HEK293T (cell line): ENCODE measurements at regions not wholly inside any gene's neighbourhood (a gene's known extent, or its start where the extent isn't known, plus 50 kb on each side); places are given as distances from the start of the nearest gene placed in this dataset.

Source experiments
- CTCF ChIA-PET: fragments of 350-600 bp; formaldehyde crosslinking; extraction: SDS; loops from one replicate; lab custom pipeline; 2021; ENCODE audit warnings: antibody characterized with exemption, inconsistent platforms; lab: Yijun Ruan, JAX
- POLR2A ChIA-PET: fragments of 350-600 bp; formaldehyde crosslinking; extraction: SDS; loops from one replicate; lab custom pipeline; 2020; ENCODE audit warnings: antibody characterized with exemption, inconsistent platforms; lab: Yijun Ruan, JAX
- DNase-seq: peaks from one replicate; pipeline ENCODE4 v3.0.0; 2012; ENCODE audit warnings: mixed read lengths; ENCODE audit errors: extremely low spot score
- ARNT ChIP-seq: fragments of 450-650 bp; IDR thresholded peaks from 2 replicates; pipeline ENCODE4 v1.6.1; 2017; ENCODE audit warnings: mild to moderate bottlenecking
- BHLHE40 ChIP-seq: fragments of 450-650 bp; IDR thresholded peaks from 2 replicates; pipeline ENCODE4 v1.6.1; 2016; ENCODE audit warnings: mild to moderate bottlenecking, moderate library complexity, borderline replicate concordance
- CTBP1 ChIP-seq: fragments of 450-650 bp; IDR thresholded peaks from 2 replicates; pipeline ENCODE4 v1.6.1; 2016; ENCODE audit warnings: borderline replicate concordance
- ELF4 ChIP-seq: fragments of 450-650 bp; IDR thresholded peaks from 2 replicates; pipeline ENCODE4 v1.6.1; 2017; ENCODE audit warnings: antibody characterized with exemption
- FOXA1 ChIP-seq: fragments of 450-650 bp; IDR thresholded peaks from 2 replicates; pipeline ENCODE4 v1.6.1; 2016; ENCODE audit warnings: mild to moderate bottlenecking
- FOXK2 ChIP-seq: fragments of 450-650 bp; IDR thresholded peaks from 2 replicates; pipeline ENCODE4 v1.6.1; 2016; ENCODE audit warnings: mild to moderate bottlenecking
- FOXM1 ChIP-seq: fragments of 450-650 bp; IDR thresholded peaks from 2 replicates; pipeline ENCODE4 v1.6.1; 2017; ENCODE audit warnings: mild to moderate bottlenecking, borderline replicate concordance
- HDGF ChIP-seq: fragments of 450-650 bp; IDR thresholded peaks from 2 replicates; pipeline ENCODE4 v1.6.1; 2017; ENCODE audit warnings: antibody characterized with exemption, borderline replicate concordance
- L3MBTL2 ChIP-seq: fragments of 450-650 bp; conservative IDR thresholded peaks from 2 replicates; pipeline ENCODE4 v1.6.1; 2016; ENCODE audit warnings: mild to moderate bottlenecking
- LEF1 ChIP-seq: fragments of 450-650 bp; IDR thresholded peaks from 2 replicates; pipeline ENCODE4 v1.6.1; 2017; ENCODE audit warnings: mild to moderate bottlenecking, borderline replicate concordance
- NFRKB ChIP-seq: fragments of 450-650 bp; IDR thresholded peaks from 2 replicates; pipeline ENCODE4 v1.6.1; 2016; ENCODE audit warnings: mild to moderate bottlenecking, moderate library complexity
- PKNOX1 ChIP-seq: fragments of 450-650 bp; IDR thresholded peaks from 2 replicates; pipeline ENCODE4 v1.6.1; 2016
- SP1 ChIP-seq: fragments of 450-650 bp; IDR thresholded peaks from 2 replicates; pipeline ENCODE4 v1.6.1; 2017
- SUZ12 ChIP-seq: fragments of 450-650 bp; IDR thresholded peaks from 2 replicates; pipeline ENCODE4 v1.6.1; 2016; ENCODE audit warnings: mild to moderate bottlenecking
- TARDBP ChIP-seq: fragments of 450-650 bp; IDR thresholded peaks from 2 replicates; pipeline ENCODE4 v1.6.1; 2016
- ZNF384 ChIP-seq: fragments of 450-650 bp; IDR thresholded peaks from 2 replicates; pipeline ENCODE4 v1.6.1; 2016

GRCh38 chr10:64502936-64503335, 981.7 kb downstream of the REEP3 start:
- peak; percentile 45; the same call in 1 of the 2 replicates for TF ChIP-seq ELF4
- no peak for TF ChIP-seq HDGF
- no peak for DNase-seq
- ChIA-PET POLR2A (no interaction called here), CTCF (no interaction called here)

DNA sequence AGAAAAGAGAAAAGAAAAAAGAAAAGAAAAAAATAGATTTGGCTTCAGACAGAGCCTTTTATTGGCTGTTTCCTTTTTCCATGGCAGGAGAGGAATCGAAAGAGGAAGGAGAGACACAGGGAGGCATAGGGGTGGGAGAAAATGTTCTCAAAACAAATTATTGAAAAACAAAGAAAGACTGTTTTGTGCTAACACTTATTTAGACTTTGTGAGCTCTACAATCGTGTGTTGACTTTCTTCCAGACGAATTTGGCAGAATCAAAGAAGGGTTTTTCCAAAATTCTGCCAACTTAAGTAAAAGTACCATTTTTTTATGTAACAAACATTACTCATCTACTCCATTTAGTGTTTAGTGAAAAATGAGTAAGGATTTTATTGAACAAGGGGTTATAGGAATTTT, 982.2 kb downstream of the REEP3 start:
- no peak for DNase-seq
- no peak for TF ChIP-seq FOXM1
- no peak for TF ChIP-seq PKNOX1
- TF ChIP-seq TARDBP: no peak
- no peak for TF ChIP-seq ARNT
- TF ChIP-seq L3MBTL2: no peak
- TF ChIP-seq SUZ12: no peak
- TF ChIP-seq ELF4: no peak
- no peak for TF ChIP-seq NFRKB
- no peak for TF ChIP-seq LEF1
- TF ChIP-seq BHLHE40: no peak
- TF ChIP-seq ZNF384: no peak
- no peak for TF ChIP-seq FOXK2
- TF ChIP-seq FOXA1: no peak
- no peak for TF ChIP-seq HDGF
- no peak for TF ChIP-seq SP1
- CTCF ChIA-PET: no interaction called here
- POLR2A ChIA-PET: no interaction called here

- ChIA-PET POLR2A (no interaction called here), CTCF (no interaction called here)
- no peak for TF ChIP-seq CTBP1
- no peak for TF ChIP-seq SP1
- 0 out of 2 replicates have a peak, but pooled peaks have one; percentile 8 for TF ChIP-seq PKNOX1
- TF ChIP-seq TARDBP: no peak
- no peak for TF ChIP-seq LEF1
- TF ChIP-seq L3MBTL2: no peak
- TF ChIP-seq SUZ12: no peak
- no peak for DNase-seq
Measured at GRCh38 chr10:64505501-64505900, 984.3 kb downstream of the REEP3 start.

- CTCF ChIA-PET: no interaction called here
- DNase-seq: no peak
- POLR2A ChIA-PET: no interaction called here
- TF ChIP-seq ELF4 (no peak), SUZ12 (no peak), BHLHE40 (no peak), TARDBP (no peak), PKNOX1 (no peak), ARNT (no peak), FOXM1 (no peak), L3MBTL2 (no peak)
Measured at GRCh38 chr10:64506963-64507362, 985.8 kb downstream of the REEP3 start.

- ChIA-PET POLR2A (no interaction called here), CTCF (no interaction called here)
- TF ChIP-seq FOXM1 (no peak), NFRKB (no peak), L3MBTL2 (no peak), SUZ12 (no peak), CTBP1 (no peak), ELF4 (no peak), FOXA1 (no peak), HDGF (no peak), ARNT (no peak), TARDBP (no peak), BHLHE40 (no peak), ZNF384 (no peak), FOXK2 (no peak), SP1 (no peak)
- no peak for DNase-seq
Measured at GRCh38 chr10:64507651-64508028, 986.4 kb downstream of the REEP3 start.

DNA sequence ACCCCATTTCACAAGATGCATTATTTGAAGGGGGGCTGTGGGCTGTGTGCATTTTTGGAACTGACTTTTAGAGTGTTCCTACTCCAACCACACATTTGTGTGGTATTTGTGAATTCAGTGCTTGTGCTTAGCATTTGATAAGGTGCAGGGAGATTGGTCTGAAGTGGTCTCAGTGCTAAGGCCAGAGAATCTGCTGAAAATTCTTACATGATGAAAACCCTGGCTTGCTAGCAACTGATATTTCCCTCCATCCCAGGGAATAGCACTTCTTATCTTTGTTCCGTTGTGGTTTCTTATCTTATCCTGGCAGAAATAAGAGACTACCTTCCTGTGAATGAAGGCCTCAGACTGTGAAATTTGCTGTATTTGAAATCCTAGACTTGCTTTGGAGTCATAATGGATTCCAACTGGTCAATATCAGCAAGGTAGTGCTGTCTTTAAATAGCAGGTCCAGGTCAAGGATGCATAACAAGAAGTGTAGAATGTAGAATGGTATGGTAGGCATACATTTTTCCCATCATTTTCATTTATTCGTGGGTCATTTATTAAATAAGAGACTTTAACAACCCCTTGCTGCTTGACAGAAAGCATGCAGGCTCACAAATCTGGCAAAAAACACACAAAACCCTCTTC, 986.9 kb downstream of the REEP3 start:
- no peak for DNase-seq
- CTCF ChIA-PET: no interaction called here
- POLR2A ChIA-PET: no interaction called here
- TF ChIP-seq CTBP1 (no peak), ARNT (no peak), SP1 (no peak), PKNOX1 (no peak), HDGF (no peak), FOXK2 (no peak), LEF1 (no peak), SUZ12 (no peak)
